ENCODE measurements at regions not wholly inside any gene's neighbourhood (a gene's known extent, or its start where the extent isn't known, plus 50 kb on each side); places are given as distances from the start of the nearest gene placed in this dataset.

GRCh38 chr4:144410230-144410783 is 235.6 kb upstream of the HHIP start:
- Histone ChIP-seq H3K9ac (ENCODE audit: extremely low read depth, insufficient read length, low read length) (no peak overlapping the region), H3K56ac (ENCODE audit: insufficient read length, low read depth, low read length) (no peak overlapping the region), H4K91ac (ENCODE audit: insufficient read length, low read depth, low read length) (no peak overlapping the region), H3K23me2 (ENCODE audit: insufficient read length, low read depth, low read length, poor library complexity, severe bottlenecking) (no peaks in the 10 kb centered on the region), H2AK5ac (ENCODE audit: insufficient read length, low read length) (no peak overlapping the region), H4K20me1 (ENCODE audit: control insufficient read depth, insufficient read depth, insufficient read length) (no peaks in the 10 kb centered on the region), H2BK5ac (ENCODE audit: insufficient read length, low read length) (no peak overlapping the region), H3T11ph (ENCODE audit: low read length) (no peak overlapping the region), H3K27ac (ENCODE audit: insufficient read length, low read depth, low read length) (no peak overlapping the region), H3K79me1 (ENCODE audit: insufficient read depth, low read depth, low read length, poor library complexity, severe bottlenecking) (no peaks in the 10 kb centered on the region), H2AFZ (ENCODE audit: low read length) (no peak overlapping the region), H2BK15ac (ENCODE audit: low read depth, low read length) (no peak overlapping the region), H3K23ac (ENCODE audit: insufficient read length, low read depth, low read length) (no peak overlapping the region), H3K4ac (ENCODE audit: low read depth, low read length) (no peak overlapping the region), H3K4me1 (ENCODE audit: insufficient read depth, low read length) (no peaks in the 10 kb centered on the region), H4K8ac (replicated peaks; ENCODE audit: insufficient read length, low read depth, low read length) (no peak overlapping the region), H3K18ac (ENCODE audit: insufficient read length, low read depth, low read length) (no peak overlapping the region), H2BK20ac (ENCODE audit: low read depth, low read length, poor library complexity, severe bottlenecking) (no peak overlapping the region), H3K14ac (ENCODE audit: insufficient read depth, low read length) (no peak overlapping the region), H3K4me2 (ENCODE audit: insufficient read depth, insufficient read length, low read length) (no peak overlapping the region), H3K9me3 (ENCODE audit: control insufficient read depth, low read depth, low read length) (no peaks in the 10 kb centered on the region), H2BK120ac (ENCODE audit: low read depth, low read length, poor library complexity, severe bottlenecking) (no peak overlapping the region), H2BK12ac (ENCODE audit: insufficient read length, low read depth, low read length) (no peak overlapping the region), H3K27me3 (ENCODE audit: insufficient read depth, low read length) (no peaks in the 10 kb centered on the region), H4K5ac (ENCODE audit: insufficient read length, low read depth, low read length) (no peak overlapping the region), H3K79me2 (ENCODE audit: insufficient read depth, low read length) (no peaks in the 10 kb centered on the region)
- WGBS (ENCODE audit: extremely low coverage, insufficient read length, low lambda C conversion rate): no CpG with 5 or more reads among the region's 2 CpGs
- H3K36me3 Mint-ChIP-seq (ENCODE audit: insufficient read depth in 1 of 3, low read depth in 3 of 3): no peaks in the 10 kb centered on the region
- no peaks in the 10 kb centered on the region; a peak in 1 of 5 replicates for H3K9me3 Mint-ChIP-seq
- TF ChIP-seq, protein P1, sequence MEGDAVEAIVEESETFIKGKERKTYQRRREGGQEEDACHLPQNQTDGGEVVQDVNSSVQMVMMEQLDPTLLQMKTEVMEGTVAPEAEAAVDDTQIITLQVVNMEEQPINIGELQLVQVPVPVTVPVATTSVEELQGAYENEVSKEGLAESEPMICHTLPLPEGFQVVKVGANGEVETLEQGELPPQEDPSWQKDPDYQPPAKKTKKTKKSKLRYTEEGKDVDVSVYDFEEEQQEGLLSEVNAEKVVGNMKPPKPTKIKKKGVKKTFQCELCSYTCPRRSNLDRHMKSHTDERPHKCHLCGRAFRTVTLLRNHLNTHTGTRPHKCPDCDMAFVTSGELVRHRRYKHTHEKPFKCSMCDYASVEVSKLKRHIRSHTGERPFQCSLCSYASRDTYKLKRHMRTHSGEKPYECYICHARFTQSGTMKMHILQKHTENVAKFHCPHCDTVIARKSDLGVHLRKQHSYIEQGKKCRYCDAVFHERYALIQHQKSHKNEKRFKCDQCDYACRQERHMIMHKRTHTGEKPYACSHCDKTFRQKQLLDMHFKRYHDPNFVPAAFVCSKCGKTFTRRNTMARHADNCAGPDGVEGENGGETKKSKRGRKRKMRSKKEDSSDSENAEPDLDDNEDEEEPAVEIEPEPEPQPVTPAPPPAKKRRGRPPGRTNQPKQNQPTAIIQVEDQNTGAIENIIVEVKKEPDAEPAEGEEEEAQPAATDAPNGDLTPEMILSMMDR (conservative IDR thresholded peaks at IDR 0.05): no peak
- no peaks in the 10 kb centered on the region for H3K27me3 Mint-ChIP-seq (ENCODE audit: low read depth)
- H3K4me1 Mint-ChIP-seq: peaks cover 0 to 3% of the 10 kb centered on the region in 2 experiments; a peak in 2 of 4 replicates
- no peak overlapping the region for H3K4me3 Mint-ChIP-seq
- no peak for DNase-seq
- no peak overlapping the region for H3K27ac Mint-ChIP-seq
